Neural cell (in vitro differentiated cells): ENCODE measurements at regions not wholly inside any gene's neighbourhood (a gene's known extent, or its start where the extent isn't known, plus 50 kb on each side); places are given as distances from the start of the nearest gene placed in this dataset.

Source experiments
- CTCF ChIP-seq: fragments of 450-650 bp; IDR thresholded peaks from 2 replicates; pipeline ENCODE4 v1.5.1; 2014; ENCODE audit warnings: antibody characterized with exemption, mild to moderate bottlenecking, moderate library complexity; ENCODE audit not compliant: poor library complexity, severe bottlenecking
- RAD21 ChIP-seq: fragments of 450-650 bp; conservative IDR thresholded peaks from 2 replicates; pipeline ENCODE4 v1.6.1; 2014; ENCODE audit warnings: antibody characterized with exemption, mild to moderate bottlenecking, moderate library complexity

GRCh38 chr4:184895012-184895695 is 69.4 kb upstream of the ACSL1 start:
- TF ChIP-seq CTCF, result no peak
- TF ChIP-seq RAD21, result no peak
